ENCODE measurements at regions not wholly inside any gene's neighbourhood (a gene's known extent, or its start where the extent isn't known, plus 50 kb on each side); places are given as distances from the start of the nearest gene placed in this dataset.

GRCh38 chr20:47854687-47855212, 69.5 kb upstream of the SULF2 start:
- no peak for TF ChIP-seq YY1 (IDR thresholded peaks at IDR 0.05; ENCODE audit: low read depth)
- TF ChIP-seq RAD21 (IDR thresholded peaks at IDR 0.05; ENCODE audit: low read depth), result peak; percentile 55

GRCh38 chr20:47851774-47852173, 66.5 kb upstream of the SULF2 start:
- no peak for TF ChIP-seq TCF12 (IDR thresholded peaks at IDR 0.05; ENCODE audit: low read depth)
- no peak for TF ChIP-seq USF1 (IDR thresholded peaks at IDR 0.05)
- TF ChIP-seq CEBPB (IDR thresholded peaks at IDR 0.05), result no peak
- no peak for TF ChIP-seq EP300 (IDR thresholded peaks at IDR 0.05; ENCODE audit: borderline replicate concordance)
- no peak for TF ChIP-seq NFIC (IDR thresholded peaks at IDR 0.05)
- no peak for TF ChIP-seq TEAD4 (IDR thresholded peaks at IDR 0.05)
- no peak for TF ChIP-seq CREB1 (IDR thresholded peaks at IDR 0.05; ENCODE audit: low read depth)
- no peak for TF ChIP-seq MAX (IDR thresholded peaks at IDR 0.05)
- no peak for TF ChIP-seq EGR1 (IDR thresholded peaks at IDR 0.05)
- no peak for TF ChIP-seq YY1 (IDR thresholded peaks at IDR 0.05; ENCODE audit: low read depth)
- no peak for TF ChIP-seq FOXM1 (IDR thresholded peaks at IDR 0.05; ENCODE audit: borderline replicate concordance, low read depth)
- TF ChIP-seq ZBTB7A (IDR thresholded peaks at IDR 0.05; ENCODE audit: low read depth), result no peak
- no peak for TF ChIP-seq REST (IDR thresholded peaks at IDR 0.05; ENCODE audit: low read depth)
- no peak for TF ChIP-seq TAF1 (IDR thresholded peaks at IDR 0.05; ENCODE audit: low read depth)
- no peak for TF ChIP-seq RAD21 (IDR thresholded peaks at IDR 0.05; ENCODE audit: low read depth)

- no peak for TF ChIP-seq CREB1 (IDR thresholded peaks at IDR 0.05; ENCODE audit: low read depth)
- TF ChIP-seq USF1 (IDR thresholded peaks at IDR 0.05), result no peak
- TF ChIP-seq RAD21 (IDR thresholded peaks at IDR 0.05; ENCODE audit: low read depth), result no peak
- TF ChIP-seq YY1 (IDR thresholded peaks at IDR 0.05; ENCODE audit: low read depth), result no peak
- TF ChIP-seq MAX (IDR thresholded peaks at IDR 0.05), result no peak
- TF ChIP-seq TAF1 (IDR thresholded peaks at IDR 0.05; ENCODE audit: low read depth), result no peak
- TF ChIP-seq REST (IDR thresholded peaks at IDR 0.05; ENCODE audit: low read depth), result no peak
- no peak for TF ChIP-seq CEBPB (IDR thresholded peaks at IDR 0.05)
- TF ChIP-seq EGR1 (IDR thresholded peaks at IDR 0.05), result no peak
Measured at GRCh38 chr20:47850146-47850545, 64.9 kb upstream of the SULF2 start.

- no peak for TF ChIP-seq RAD21 (IDR thresholded peaks at IDR 0.05; ENCODE audit: low read depth)
Measured at GRCh38 chr20:47849596-47849995, 64.3 kb upstream of the SULF2 start.

GRCh38 chr20:47849006-47849405, 63.7 kb upstream of the SULF2 start:
- TF ChIP-seq MAX (IDR thresholded peaks at IDR 0.05) (no peak), TAF1 (IDR thresholded peaks at IDR 0.05; ENCODE audit: low read depth) (no peak), EP300 (IDR thresholded peaks at IDR 0.05; ENCODE audit: borderline replicate concordance) (no peak), YY1 (IDR thresholded peaks at IDR 0.05; ENCODE audit: low read depth) (no peak), NFIC (IDR thresholded peaks at IDR 0.05) (no peak), RAD21 (IDR thresholded peaks at IDR 0.05; ENCODE audit: low read depth) (no peak), REST (IDR thresholded peaks at IDR 0.05; ENCODE audit: low read depth) (no peak)

All from Ishikawa (cell line).